ENCODE measurements at regions not wholly inside any gene's neighbourhood (a gene's known extent, or its start where the extent isn't known, plus 50 kb on each side); places are given as distances from the start of the nearest gene placed in this dataset.
"Not testable (repeated sequence)": the region's sequence is repeated elsewhere in the genome, so short reads cannot be mapped to it uniquely, and the experiment has no call there.

- CTCF ChIA-PET (ENCODE audit: unreplicated experiment), result no interaction called here
- POLR2A ChIA-PET, result no interaction called here
- intact Hi-C loops (cut with micrococcal nuclease; ENCODE audit: unreplicated experiment), result no loop called here
- Histone ChIP-seq H3K36me3 (ENCODE audit: insufficient read depth, low read length) (no peaks in the 10 kb centered on the region), H4K20me1 (ENCODE audit: insufficient read depth, low read length) (no peaks in the 10 kb centered on the region), H3K4me3 (ENCODE audit: low read depth, low read length, poor library complexity, severe bottlenecking) (no peak overlapping the region), H3K4me2 (ENCODE audit: low read length) (no peak overlapping the region), H3K4me1 (ENCODE audit: insufficient read depth, low read length, poor library complexity, severe bottlenecking) (no peaks in the 10 kb centered on the region), H3K9me2 (ENCODE audit: insufficient read depth, low read length) (no peaks in the 10 kb centered on the region), H3K9me3 (ENCODE audit: low read length) (no peaks in the 10 kb centered on the region), H2AFZ (ENCODE audit: low read length) (no peak overlapping the region), H3K79me2 (ENCODE audit: insufficient read depth, low read depth, low read length) (no peaks in the 10 kb centered on the region), H3K27ac (ENCODE audit: low read depth, low read length, poor library complexity, severe bottlenecking) (no peak overlapping the region)
- DNase-seq (ENCODE audit: low spot score), result no peak
- TF ChIP-seq EZH2phosphoT487 (IDR thresholded peaks at IDR 0.05; ENCODE audit: borderline replicate concordance, low read depth, low read length), result no peak
- TF ChIP-seq CTCF (conservative IDR thresholded peaks at IDR 0.05; ENCODE audit: low read length), result no peak
- BruUV-seq (replicated peaks), result no TSS peak
Measured at GRCh38 chr4:173461170-173461569, 62.3 kb upstream of the SCRG1 start.

GRCh38 chr4:173459857-173460256 lies 60.9 kb upstream of the SCRG1 start:
- Histone ChIP-seq H3K9me3 (ENCODE audit: low read length) (no peaks in the 10 kb centered on the region), H2AFZ (ENCODE audit: low read length) (no peak overlapping the region), H3K27ac (ENCODE audit: low read depth, low read length, poor library complexity, severe bottlenecking) (no peak overlapping the region), H3K9me2 (ENCODE audit: insufficient read depth, low read length) (no peaks in the 10 kb centered on the region), H3K4me3 (ENCODE audit: low read depth, low read length, poor library complexity, severe bottlenecking) (no peak overlapping the region), H3K36me3 (ENCODE audit: insufficient read depth, low read length) (no peaks in the 10 kb centered on the region), H4K20me1 (ENCODE audit: insufficient read depth, low read length) (no peaks in the 10 kb centered on the region), H3K4me1 (ENCODE audit: insufficient read depth, low read length, poor library complexity, severe bottlenecking) (no peaks in the 10 kb centered on the region), H3K79me2 (ENCODE audit: insufficient read depth, low read depth, low read length) (no peaks in the 10 kb centered on the region), H3K4me2 (ENCODE audit: low read length) (no peak overlapping the region)
- CTCF ChIA-PET (ENCODE audit: unreplicated experiment), result no interaction called here
- intact Hi-C loops (cut with micrococcal nuclease; ENCODE audit: unreplicated experiment), result no loop called here
- no TSS peak for BruUV-seq (replicated peaks)
- POLR2A ChIA-PET, result no interaction called here
- no peak for DNase-seq (ENCODE audit: low spot score)
- no peak for TF ChIP-seq EZH2phosphoT487 (IDR thresholded peaks at IDR 0.05; ENCODE audit: borderline replicate concordance, low read depth, low read length)
- TF ChIP-seq CTCF (conservative IDR thresholded peaks at IDR 0.05; ENCODE audit: low read length), result no peak

- no peak overlapping the region for H3K4me2 ChIP-seq (ENCODE audit: low read length)
- no peaks in the 10 kb centered on the region for H3K9me2 ChIP-seq (ENCODE audit: insufficient read depth, low read length)
- H4K20me1 ChIP-seq (ENCODE audit: insufficient read depth, low read length), result no peaks in the 10 kb centered on the region
- TF ChIP-seq CTCF (conservative IDR thresholded peaks at IDR 0.05; ENCODE audit: low read length) (no peak), EZH2phosphoT487 (IDR thresholded peaks at IDR 0.05; ENCODE audit: borderline replicate concordance, low read depth, low read length) (no peak)
- no peaks in the 10 kb centered on the region for H3K79me2 ChIP-seq (ENCODE audit: insufficient read depth, low read depth, low read length)
- no peak for DNase-seq (ENCODE audit: low spot score)
- H3K27ac ChIP-seq (ENCODE audit: low read depth, low read length, poor library complexity, severe bottlenecking), result no peak overlapping the region
- H2AFZ ChIP-seq (ENCODE audit: low read length), result no peak overlapping the region
- H3K4me3 ChIP-seq (ENCODE audit: low read depth, low read length, poor library complexity, severe bottlenecking), result no peak overlapping the region
- ChIA-PET POLR2A (interaction anchor here (0.6 kb wide), 1 partner anchor 12 kb away, joined by 3 read pairs; no protein-coding TSS in a partner anchor), CTCF (ENCODE audit: unreplicated experiment) (no interaction called here)
- intact Hi-C loops (cut with micrococcal nuclease; ENCODE audit: unreplicated experiment), result no loop called here
- BruUV-seq (replicated peaks), result no TSS peak
- H3K36me3 ChIP-seq (ENCODE audit: insufficient read depth, low read length), result no peaks in the 10 kb centered on the region
- H3K4me1 ChIP-seq (ENCODE audit: insufficient read depth, low read length, poor library complexity, severe bottlenecking), result no peaks in the 10 kb centered on the region
- no peaks in the 10 kb centered on the region for H3K9me3 ChIP-seq (ENCODE audit: low read length)
Measured at GRCh38 chr4:173457893-173458292, 59.0 kb upstream of the SCRG1 start.

- CTCF ChIA-PET (ENCODE audit: unreplicated experiment); H3K4me2 ChIP-seq (ENCODE audit: low read length); H3K4me1 ChIP-seq (ENCODE audit: insufficient read depth, low read length, poor library complexity, severe bottlenecking); DNase-seq (ENCODE audit: low spot score); H3K36me3 ChIP-seq (ENCODE audit: insufficient read depth, low read length); H3K4me3 ChIP-seq (ENCODE audit: low read depth, low read length, poor library complexity, severe bottlenecking); H3K9me3 ChIP-seq (ENCODE audit: low read length); intact Hi-C loops (cut with micrococcal nuclease; ENCODE audit: unreplicated experiment); H2AFZ ChIP-seq (ENCODE audit: low read length); H3K79me2 ChIP-seq (ENCODE audit: insufficient read depth, low read depth, low read length); H3K9me2 ChIP-seq (ENCODE audit: insufficient read depth, low read length); H4K20me1 ChIP-seq (ENCODE audit: insufficient read depth, low read length); H3K27ac ChIP-seq (ENCODE audit: low read depth, low read length, poor library complexity, severe bottlenecking); BruUV-seq (replicated peaks): not testable (repeated sequence)
- POLR2A ChIA-PET, result interaction anchor here (0.6 to 2.0 kb wide), 3 partner anchors 11 to 404 kb away, joined by 3 to 7 read pairs (median 3); no protein-coding TSS in a partner anchor
Measured at GRCh38 chr4:173451435-173451834, 52.5 kb upstream of the SCRG1 start.

All from OCI-LY7 (cell line).